CD14-positive monocyte (primary cell): ENCODE measurements at regions not wholly inside any gene's neighbourhood (a gene's known extent, or its start where the extent isn't known, plus 50 kb on each side); places are given as distances from the start of the nearest gene placed in this dataset.

Experiments
- DNase-seq, 3 donors: peaks; one replicate each; pipeline ENCODE4 v3.0.0-alpha.2; 2011 to 2022
- H2AFZ ChIP-seq: 2 replicates; pipeline ENCODE4 v1.6.0; 2012; ENCODE audit warnings: mild to moderate bottlenecking, low read depth, low read length, inconsistent platforms; ENCODE audit not compliant: insufficient read depth, poor library complexity, severe bottlenecking
- H3K27ac ChIP-seq, 2 donors: 1 replicate in 1 of 2; 2 replicates in 1 of 2; pipeline ENCODE4 v1.5.1; 2012 to 2013; ENCODE audit warnings: low read length in 2 of 2, control low read depth in 1 of 2, inconsistent platforms in 1 of 2, low read depth in 1 of 2, mild to moderate bottlenecking in 1 of 2
- H3K27me3 ChIP-seq, 2 donors: one replicate each; pipeline versions ENCODE4 v1.6.0 to v1.6.1; 2011 to 2013; ENCODE audit warnings: low read length in 2 of 2; ENCODE audit not compliant: control insufficient read depth in 2 of 2, insufficient read depth in 2 of 2
- H3K36me3 ChIP-seq, 2 donors: replicated peaks in 1 of 2; 1 replicate in 1 of 2; 2 replicates in 1 of 2; pipeline versions ENCODE4 v1.5.1 to v1.6.1; 2012 to 2013; ENCODE audit warnings: low read length in 2 of 2, control low read depth in 1 of 2, inconsistent platforms in 1 of 2, mild to moderate bottlenecking in 1 of 2; ENCODE audit not compliant: insufficient read depth in 2 of 2, control insufficient read depth in 1 of 2
- H3K4me1 ChIP-seq, 2 donors: 1 replicate in 1 of 2; 2 replicates in 1 of 2; pipeline versions ENCODE4 v1.5.1 to v1.6.1; 2012 to 2013; ENCODE audit warnings: low read length in 2 of 2, control low read depth in 1 of 2, inconsistent platforms in 1 of 2, mild to moderate bottlenecking in 1 of 2, moderate library complexity in 1 of 2; ENCODE audit not compliant: insufficient read depth in 2 of 2, control insufficient read depth in 1 of 2
- H3K4me2 ChIP-seq: replicated peaks from 2 replicates; pipeline ENCODE3; 2012; ENCODE audit warnings: low read length, moderate library complexity, mild to moderate bottlenecking; ENCODE audit not compliant: poor library complexity, severe bottlenecking; ENCODE audit errors: extremely low read depth
- H3K4me3 ChIP-seq, 3 experiments: fragments of 200-600 bp in 1 of 3; sonication (generic) in 1 of 3; replicated peaks in 1 of 3; 1 replicate in 2 of 3; 2 replicates in 1 of 3; pipeline ENCODE4 v1.5.1; 2011 to 2013; ENCODE audit warnings: low read length in 3 of 3, mild to moderate bottlenecking in 3 of 3, control low read depth in 2 of 3, low read depth in 2 of 3, inconsistent platforms in 1 of 3, moderate library complexity in 1 of 3
- H3K79me2 ChIP-seq: 2 replicates; pipeline ENCODE4 v1.6.0; 2012; ENCODE audit warnings: mild to moderate bottlenecking, control low read depth, inconsistent platforms, low read length, moderate library complexity; ENCODE audit not compliant: insufficient read depth
- H3K9ac ChIP-seq: 2 replicates; pipeline ENCODE4 v1.6.0; 2017; ENCODE audit warnings: low read length, mild to moderate bottlenecking; ENCODE audit not compliant: insufficient read depth, poor library complexity, severe bottlenecking
- H3K9me3 ChIP-seq, 2 donors: replicated peaks in 1 of 2; 1 replicate in 1 of 2; 2 replicates in 1 of 2; pipeline versions ENCODE4 v1.5.1 to v1.6.1; 2012 to 2013; ENCODE audit warnings: low read length in 2 of 2, control low read depth in 1 of 2; ENCODE audit not compliant: control insufficient read depth in 1 of 2, insufficient read depth in 1 of 2
- H4K20me1 ChIP-seq: 2 replicates; pipeline ENCODE4 v1.6.0; 2012; ENCODE audit warnings: mild to moderate bottlenecking, low read length, control low read depth, moderate library complexity; ENCODE audit not compliant: insufficient read depth
- H3K27ac Mint-ChIP-seq, 7 donors: one replicate each; pipeline ENCODE4 v1.8.0; 2020; ENCODE audit warnings: mild to moderate bottlenecking in 7 of 7, mixed read lengths in 7 of 7, moderate library complexity in 6 of 7, inconsistent platforms in 2 of 7
- H3K27me3 Mint-ChIP-seq, 3 donors: one replicate each; pipeline ENCODE4 v1.8.0; 2021 to 2022; ENCODE audit warnings: low read depth in 3 of 3, mild to moderate bottlenecking in 3 of 3, mixed read lengths in 3 of 3, moderate library complexity in 3 of 3, inconsistent platforms in 1 of 3
- H3K36me3 Mint-ChIP-seq, 2 donors: one replicate each; pipeline ENCODE4 v1.8.0; 2020; ENCODE audit warnings: mixed read lengths in 2 of 2, inconsistent platforms in 1 of 2, mild to moderate bottlenecking in 1 of 2
- H3K4me1 Mint-ChIP-seq: one replicate; pipeline ENCODE4 v1.8.0; 2020; ENCODE audit warnings: mild to moderate bottlenecking, mixed read lengths
- H3K4me3 Mint-ChIP-seq, 2 donors: one replicate each; pipeline ENCODE4 v1.8.0; 2020; ENCODE audit warnings: mild to moderate bottlenecking in 2 of 2, mixed read lengths in 2 of 2, moderate library complexity in 1 of 2
- H3K9me3 Mint-ChIP-seq, 7 donors: one replicate each; pipeline ENCODE4 v1.8.0; 2020 to 2022; ENCODE audit warnings: mixed read lengths in 7 of 7, mild to moderate bottlenecking in 6 of 7, moderate library complexity in 6 of 7, inconsistent platforms in 2 of 7
- CTCF ChIP-seq: fragments of 200-600 bp; IDR thresholded peaks from one replicate; pipeline ENCODE4 v1.8.0; 2022; ENCODE audit warnings: antibody characterized with exemption, mild to moderate bottlenecking
- WGBS: methylation state at CpG from one replicate; pipeline ENCODE4 v1.1.5; 2013; ENCODE audit warnings: missing lambda C conversion rate; ENCODE audit not compliant: insufficient coverage; 5-methylcytosine and 5-hydroxymethylcytosine counted together
- intact Hi-C, 2 donors: fragments of 100-400 bp; cut with micrococcal nuclease; formaldehyde crosslinking; loops; one replicate each; pipeline versions ENCODE4 v1.15.0 to v1.15.1; 2023

GRCh38 chr2:14567561-14567960, 65.0 kb upstream of the LRATD1 start:
- peaks cover 0 to 2% (median 0%) of the 10 kb centered on the region in 3 donors for H3K27me3 Mint-ChIP-seq
- peaks cover 0 to 6% (median 3%) of the 10 kb centered on the region in 7 donors for H3K9me3 Mint-ChIP-seq

DNA sequence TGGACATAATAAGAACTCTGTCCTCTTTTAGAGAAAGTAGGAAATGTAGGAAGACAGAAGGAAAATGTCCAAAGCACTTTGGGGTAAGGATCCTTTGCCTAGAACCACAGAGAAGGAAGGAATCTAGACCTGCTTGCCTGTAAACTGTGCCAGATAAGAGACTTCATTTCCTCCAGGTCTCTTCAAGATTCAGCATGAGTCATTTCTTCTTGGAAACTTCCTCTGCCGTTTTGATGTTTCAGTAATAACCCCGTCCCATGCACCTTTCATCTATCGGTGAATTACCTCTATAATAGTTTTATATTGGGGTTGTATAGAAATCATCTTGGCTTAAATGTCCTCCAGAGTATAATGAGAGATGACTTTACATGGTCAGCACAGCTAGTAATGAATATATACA, 63.2 kb upstream of the LRATD1 start:
- H3K4me1 Mint-ChIP-seq, result no peaks in the 10 kb centered on the region
- H3K4me1 ChIP-seq, result no peaks in the 10 kb centered on the region
- H3K4me2 ChIP-seq, result no peak overlapping the region
- H3K9me3 ChIP-seq, result peaks cover 0 to 6% of the 10 kb centered on the region in 2 donors
- TF ChIP-seq CTCF, result no peak
- no CpG with 5 or more reads among the region's 3 CpGs for WGBS
- no peaks in the 10 kb centered on the region for H3K36me3 Mint-ChIP-seq
- H3K9me3 Mint-ChIP-seq, result peaks cover 0 to 6% (median 3%) of the 10 kb centered on the region in 7 donors
- peaks cover 0 to 2% (median 0%) of the 10 kb centered on the region in 3 donors for H3K27me3 Mint-ChIP-seq
- no peaks in the 10 kb centered on the region for H4K20me1 ChIP-seq
- no peak overlapping the region for H3K4me3 ChIP-seq
- H3K36me3 ChIP-seq, result no peaks in the 10 kb centered on the region
- H3K27me3 ChIP-seq, result no peaks in the 10 kb centered on the region
- DNase-seq, result no peak
- no peak overlapping the region for H3K27ac ChIP-seq
- no peak overlapping the region for H3K27ac Mint-ChIP-seq
- H2AFZ ChIP-seq, result no peak overlapping the region
- H3K79me2 ChIP-seq, result no peaks in the 10 kb centered on the region
- H3K4me3 Mint-ChIP-seq, result no peak overlapping the region
- intact Hi-C loops, result no loop called here
- no peak overlapping the region for H3K9ac ChIP-seq

More at GRCh38 chr2:14567561-14567960, 65.0 kb upstream of the LRATD1 start:
- Histone ChIP-seq H3K79me2 (no peaks in the 10 kb centered on the region), H3K27ac (no peak overlapping the region), H3K9ac (no peak overlapping the region), H3K4me3 (no peak overlapping the region), H3K4me2 (no peak overlapping the region), H3K36me3 (no peaks in the 10 kb centered on the region), H4K20me1 (no peaks in the 10 kb centered on the region), H3K4me1 (no peaks in the 10 kb centered on the region), H2AFZ (no peak overlapping the region), H3K27me3 (no peaks in the 10 kb centered on the region), H3K9me3 (peaks cover 0 to 6% of the 10 kb centered on the region in 2 donors)
- Mint-ChIP-seq H3K4me1 (no peaks in the 10 kb centered on the region), H3K36me3 (no peaks in the 10 kb centered on the region), H3K4me3 (no peak overlapping the region), H3K27ac (no peak overlapping the region)
- intact Hi-C loops, result no loop called here
- WGBS, result no CpG with 5 or more reads among the region's 1 CpG
- no peak for TF ChIP-seq CTCF
- DNase-seq, result no peak
